MM.1S (cell line): ENCODE measurements at regions not wholly inside any gene's neighbourhood (a gene's known extent, or its start where the extent isn't known, plus 50 kb on each side); places are given as distances from the start of the nearest gene placed in this dataset.

Experiments used
- DNase-seq: peaks from one replicate; pipeline ENCODE4 v3.0.0-alpha.2; 2015
- H2AFZ ChIP-seq: fragments of 300-600 bp; sonication (generic); 2 replicates; pipeline ENCODE4 v1.6.0; 2016; ENCODE audit warnings: antibody characterized with exemption, low read length
- H3F3A ChIP-seq: fragments of 300-600 bp; sonication (generic); 2 replicates; pipeline ENCODE4 v1.6.1; 2016; ENCODE audit warnings: mild to moderate bottlenecking, antibody characterized with exemption, low read length, moderate library complexity, mixed read lengths; ENCODE audit not compliant: insufficient read depth
- H3K27ac ChIP-seq: fragments of 300-600 bp; sonication (generic); 2 replicates; pipeline ENCODE4 v1.5.1; 2016; ENCODE audit warnings: mild to moderate bottlenecking, low read length
- H3K27me3 ChIP-seq: fragments of 300-600 bp; sonication (generic); replicated peaks from 2 replicates; pipeline ENCODE4 v1.6.0; 2016; ENCODE audit warnings: low read length; ENCODE audit not compliant: insufficient read depth
- H3K36me3 ChIP-seq: fragments of 300-600 bp; sonication (generic); replicated peaks from 2 replicates; pipeline ENCODE4 v1.6.1; 2016; ENCODE audit warnings: mild to moderate bottlenecking, low read length, mixed read lengths; ENCODE audit not compliant: insufficient read depth
- H3K4me1 ChIP-seq: fragments of 300-600 bp; sonication (generic); 2 replicates; pipeline ENCODE4 v1.6.1; 2016; ENCODE audit warnings: low read length, mixed read lengths
- H3K4me2 ChIP-seq: fragments of 300-600 bp; sonication (generic); 2 replicates; pipeline ENCODE4 v1.6.0; 2016; ENCODE audit warnings: low read depth, low read length
- H3K4me3 ChIP-seq: fragments of 300-600 bp; sonication (generic); 2 replicates; pipeline ENCODE4 v1.5.1; 2016; ENCODE audit warnings: low read length, mixed read lengths
- H3K79me2 ChIP-seq: fragments of 300-600 bp; sonication (generic); 2 replicates; pipeline ENCODE4 v1.6.1; 2016; ENCODE audit warnings: mixed run types, low read length, mixed read lengths
- H3K9ac ChIP-seq: fragments of 300-600 bp; sonication (generic); 2 replicates; pipeline ENCODE4 v1.6.1; 2016; ENCODE audit warnings: low read length, mixed read lengths
- H3K9me2 ChIP-seq: fragments of 300-600 bp; sonication (generic); replicated peaks from 2 replicates; pipeline ENCODE4 v1.6.1; 2016; ENCODE audit warnings: mild to moderate bottlenecking, low read length, mixed read lengths; ENCODE audit not compliant: insufficient read depth
- H3K9me3 ChIP-seq: fragments of 300-600 bp; sonication (generic); replicated peaks from 2 replicates; pipeline ENCODE4 v1.6.1; 2016; ENCODE audit warnings: mild to moderate bottlenecking, low read length, mixed read lengths; ENCODE audit not compliant: insufficient read depth
- H4K20me1 ChIP-seq: fragments of 300-600 bp; sonication (generic); 2 replicates; pipeline ENCODE4 v1.6.1; 2016; ENCODE audit warnings: mild to moderate bottlenecking, low read length, moderate library complexity, mixed read lengths; ENCODE audit not compliant: insufficient read depth
- EZH2 ChIP-seq: fragments of 300-600 bp; sonication (generic); optimal IDR thresholded peaks from 2 replicates; pipeline ENCODE3; 2017; ENCODE audit warnings: low read depth, mild to moderate bottlenecking, antibody characterized with exemption, low read length, mixed read lengths
- EZH2phosphoT487 ChIP-seq: fragments of 300-600 bp; sonication (generic); IDR thresholded peaks from 2 replicates; pipeline ENCODE4 v1.6.1; 2018; ENCODE audit warnings: antibody characterized with exemption, low read length
- TF ChIP-seq, protein P1 (sequence below): fragments of 300-600 bp; sonication (generic); IDR thresholded peaks from 2 replicates; pipeline ENCODE4 v1.5.1; 2016; ENCODE audit warnings: antibody characterized with exemption, low read length, mixed read lengths

DNA sequence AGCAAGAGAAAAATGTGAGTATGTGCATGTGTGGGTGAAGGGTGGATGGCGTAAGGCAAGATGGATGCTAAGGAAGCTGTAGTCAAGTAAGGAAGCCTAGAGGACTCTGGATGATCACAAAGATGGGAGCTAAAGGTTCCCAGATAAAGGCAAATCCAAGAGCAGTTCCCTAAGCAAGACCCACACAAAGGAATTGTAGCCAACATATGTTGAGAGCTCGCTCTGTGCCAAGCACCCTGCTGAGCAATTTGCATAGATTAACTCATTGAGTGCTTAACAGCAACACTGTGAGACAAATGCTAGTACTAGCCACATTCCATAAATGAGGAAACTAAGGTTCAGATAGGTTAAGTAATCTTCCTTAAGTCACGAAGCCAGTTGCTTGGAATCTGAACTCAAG lies 132.6 kb downstream of the C1D start:
- Histone ChIP-seq H3K36me3 (no peaks in the 10 kb centered on the region), H3K4me3 (no peak overlapping the region), H3K4me2 (no peak overlapping the region), H2AFZ (no peak overlapping the region), H3K9ac (no peak overlapping the region), H3K9me2 (no peaks in the 10 kb centered on the region), H3F3A (no peaks in the 10 kb centered on the region), H3K27me3 (no peaks in the 10 kb centered on the region), H3K79me2 (no peaks in the 10 kb centered on the region), H4K20me1 (no peaks in the 10 kb centered on the region), H3K27ac (no peak overlapping the region), H3K9me3 (no peaks in the 10 kb centered on the region), H3K4me1 (no peaks in the 10 kb centered on the region)
- DNase-seq, result no peak
- no peak for TF ChIP-seq EZH2phosphoT487
- TF ChIP-seq, protein P1, sequence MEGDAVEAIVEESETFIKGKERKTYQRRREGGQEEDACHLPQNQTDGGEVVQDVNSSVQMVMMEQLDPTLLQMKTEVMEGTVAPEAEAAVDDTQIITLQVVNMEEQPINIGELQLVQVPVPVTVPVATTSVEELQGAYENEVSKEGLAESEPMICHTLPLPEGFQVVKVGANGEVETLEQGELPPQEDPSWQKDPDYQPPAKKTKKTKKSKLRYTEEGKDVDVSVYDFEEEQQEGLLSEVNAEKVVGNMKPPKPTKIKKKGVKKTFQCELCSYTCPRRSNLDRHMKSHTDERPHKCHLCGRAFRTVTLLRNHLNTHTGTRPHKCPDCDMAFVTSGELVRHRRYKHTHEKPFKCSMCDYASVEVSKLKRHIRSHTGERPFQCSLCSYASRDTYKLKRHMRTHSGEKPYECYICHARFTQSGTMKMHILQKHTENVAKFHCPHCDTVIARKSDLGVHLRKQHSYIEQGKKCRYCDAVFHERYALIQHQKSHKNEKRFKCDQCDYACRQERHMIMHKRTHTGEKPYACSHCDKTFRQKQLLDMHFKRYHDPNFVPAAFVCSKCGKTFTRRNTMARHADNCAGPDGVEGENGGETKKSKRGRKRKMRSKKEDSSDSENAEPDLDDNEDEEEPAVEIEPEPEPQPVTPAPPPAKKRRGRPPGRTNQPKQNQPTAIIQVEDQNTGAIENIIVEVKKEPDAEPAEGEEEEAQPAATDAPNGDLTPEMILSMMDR, result no peak
- no peak for TF ChIP-seq EZH2

DNA sequence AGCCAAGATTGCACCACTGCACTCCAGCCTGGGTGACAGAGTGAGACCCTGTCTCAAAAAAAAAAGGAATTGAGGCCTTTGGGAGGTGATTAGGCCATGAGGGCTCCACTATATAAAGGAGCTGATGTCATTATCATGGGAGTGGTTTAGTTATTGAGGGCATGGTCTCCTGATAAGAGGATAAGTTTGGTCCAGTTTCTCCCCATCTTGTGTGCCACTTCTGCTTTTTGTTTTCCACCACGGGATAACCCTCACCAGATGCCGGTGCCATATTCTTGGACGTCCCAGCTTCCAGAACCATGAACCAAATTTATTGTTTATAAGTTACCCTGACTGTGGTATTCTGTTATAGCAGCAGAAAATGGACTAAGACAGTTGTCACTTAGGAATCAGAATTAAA lies 125.8 kb downstream of the C1D start:
- H3K4me3 ChIP-seq, result no peak overlapping the region
- H4K20me1 ChIP-seq, result no peaks in the 10 kb centered on the region
- H3K27me3 ChIP-seq, result no peaks in the 10 kb centered on the region
- TF ChIP-seq EZH2, result no peak
- TF ChIP-seq, protein P1, result no peak
- TF ChIP-seq EZH2phosphoT487, result no peak
- no peaks in the 10 kb centered on the region for H3K4me1 ChIP-seq
- H3K9me2 ChIP-seq, result no peaks in the 10 kb centered on the region
- no peak overlapping the region for H3K4me2 ChIP-seq
- H3K27ac ChIP-seq, result no peak overlapping the region
- H2AFZ ChIP-seq, result no peak overlapping the region
- no peaks in the 10 kb centered on the region for H3K9me3 ChIP-seq
- H3K9ac ChIP-seq, result no peak overlapping the region
- no peaks in the 10 kb centered on the region for H3F3A ChIP-seq
- no peak for DNase-seq
- H3K36me3 ChIP-seq, result no peaks in the 10 kb centered on the region
- H3K79me2 ChIP-seq, result no peaks in the 10 kb centered on the region

DNA sequence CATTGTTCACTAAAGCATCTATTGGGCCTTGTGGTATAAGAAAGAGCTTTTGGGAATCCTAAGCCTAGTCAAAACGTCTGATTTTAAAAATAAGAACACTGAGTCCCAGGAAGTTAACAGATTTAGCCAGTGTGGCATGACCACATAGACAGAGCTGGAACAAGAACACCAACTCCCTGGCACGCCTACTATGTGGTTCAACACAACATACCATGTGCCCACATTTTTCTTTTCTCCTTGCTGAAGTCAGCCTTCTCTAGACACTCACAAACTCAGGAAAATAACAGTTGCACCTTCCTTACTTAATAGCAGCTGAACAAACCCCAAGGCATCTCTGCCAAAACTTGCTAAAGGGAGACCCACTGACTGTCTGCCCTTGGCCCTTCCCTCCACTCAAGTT lies 124.8 kb downstream of the C1D start:
- H3K9ac ChIP-seq, result no peak overlapping the region
- H4K20me1 ChIP-seq, result no peaks in the 10 kb centered on the region
- no peaks in the 10 kb centered on the region for H3K27me3 ChIP-seq
- no peak for DNase-seq
- no peaks in the 10 kb centered on the region for H3K4me1 ChIP-seq
- no peaks in the 10 kb centered on the region for H3F3A ChIP-seq
- no peak overlapping the region for H3K4me3 ChIP-seq
- no peaks in the 10 kb centered on the region for H3K9me2 ChIP-seq
- no peaks in the 10 kb centered on the region for H3K36me3 ChIP-seq
- no peak overlapping the region for H2AFZ ChIP-seq
- H3K79me2 ChIP-seq, result no peaks in the 10 kb centered on the region
- no peak overlapping the region for H3K27ac ChIP-seq
- TF ChIP-seq EZH2 (no peak), EZH2phosphoT487 (no peak)
- TF ChIP-seq, protein P1, result no peak
- no peak overlapping the region for H3K4me2 ChIP-seq
- no peaks in the 10 kb centered on the region for H3K9me3 ChIP-seq
